ENCODE measurements at regions not wholly inside any gene's neighbourhood (a gene's known extent, or its start where the extent isn't known, plus 50 kb on each side); places are given as distances from the start of the nearest gene placed in this dataset.

DNA sequence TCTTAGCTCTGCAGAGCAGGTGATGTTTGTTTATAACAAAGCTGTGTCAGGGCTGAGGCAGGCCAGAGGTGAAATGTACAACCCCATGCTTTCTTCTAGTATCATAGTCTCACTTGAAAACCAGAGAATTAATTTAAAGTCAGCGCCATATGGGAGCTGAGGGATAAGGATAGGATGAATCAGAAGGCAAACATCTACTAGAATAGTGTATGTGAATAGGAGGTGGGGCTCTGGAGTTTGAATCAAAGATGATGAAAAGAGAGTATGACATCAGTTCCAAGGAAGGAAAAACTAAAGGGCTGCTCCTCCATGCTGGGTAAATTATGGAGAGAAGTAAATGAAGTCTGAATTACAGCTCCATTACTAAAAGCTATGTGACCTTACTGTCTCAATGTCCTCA is 441.5 kb downstream of the RASEF start:
- 100% methylated on average over 1 of the region's 1 CpG for WGBS (ENCODE audit: insufficient coverage)
- Mint-ChIP-seq H3K4me1 (no peaks in the 10 kb centered on the region), H3K27ac (no peak overlapping the region), H3K9me3 (peaks cover 0 to 5% (median 4%) of the 10 kb centered on the region in 7 donors), H3K36me3 (no peaks in the 10 kb centered on the region), H3K27me3 (ENCODE audit: low read depth in 3 of 3) (no peaks in the 10 kb centered on the region), H3K4me3 (no peak overlapping the region)
- Histone ChIP-seq H3K9ac (ENCODE audit: insufficient read depth, low read length, poor library complexity, severe bottlenecking) (no peak overlapping the region), H3K27me3 (ENCODE audit: control insufficient read depth in 2 of 2, insufficient read depth in 2 of 2, low read length in 2 of 2) (no peaks in the 10 kb centered on the region), H3K27ac (ENCODE audit: low read depth in 1 of 2, low read length in 2 of 2) (no peak overlapping the region), H3K36me3 (replicated peaks in 1 of 2; ENCODE audit: control insufficient read depth in 1 of 2, insufficient read depth in 2 of 2, low read length in 2 of 2) (no peaks in the 10 kb centered on the region), H3K79me2 (ENCODE audit: insufficient read depth, low read length) (no peaks in the 10 kb centered on the region), H3K9me3 (replicated peaks in 1 of 2; ENCODE audit: control insufficient read depth in 1 of 2, insufficient read depth in 1 of 2, low read length in 2 of 2) (peaks cover 0 to 7% of the 10 kb centered on the region in 2 donors), H4K20me1 (ENCODE audit: insufficient read depth, low read length) (no peaks in the 10 kb centered on the region), H3K4me3 (replicated peaks in 1 of 3; ENCODE audit: low read depth in 2 of 3, low read length in 3 of 3) (no peak overlapping the region), H3K4me2 (replicated peaks; ENCODE audit: extremely low read depth, low read length, poor library complexity, severe bottlenecking) (no peak overlapping the region), H2AFZ (ENCODE audit: insufficient read depth, low read depth, low read length, poor library complexity, severe bottlenecking) (no peak overlapping the region), H3K4me1 (ENCODE audit: control insufficient read depth in 1 of 2, insufficient read depth in 2 of 2, low read length in 2 of 2) (no peaks in the 10 kb centered on the region)
- intact Hi-C loops (cut with micrococcal nuclease) = no loop called here
- no peak for DNase-seq
- TF ChIP-seq, protein P1, sequence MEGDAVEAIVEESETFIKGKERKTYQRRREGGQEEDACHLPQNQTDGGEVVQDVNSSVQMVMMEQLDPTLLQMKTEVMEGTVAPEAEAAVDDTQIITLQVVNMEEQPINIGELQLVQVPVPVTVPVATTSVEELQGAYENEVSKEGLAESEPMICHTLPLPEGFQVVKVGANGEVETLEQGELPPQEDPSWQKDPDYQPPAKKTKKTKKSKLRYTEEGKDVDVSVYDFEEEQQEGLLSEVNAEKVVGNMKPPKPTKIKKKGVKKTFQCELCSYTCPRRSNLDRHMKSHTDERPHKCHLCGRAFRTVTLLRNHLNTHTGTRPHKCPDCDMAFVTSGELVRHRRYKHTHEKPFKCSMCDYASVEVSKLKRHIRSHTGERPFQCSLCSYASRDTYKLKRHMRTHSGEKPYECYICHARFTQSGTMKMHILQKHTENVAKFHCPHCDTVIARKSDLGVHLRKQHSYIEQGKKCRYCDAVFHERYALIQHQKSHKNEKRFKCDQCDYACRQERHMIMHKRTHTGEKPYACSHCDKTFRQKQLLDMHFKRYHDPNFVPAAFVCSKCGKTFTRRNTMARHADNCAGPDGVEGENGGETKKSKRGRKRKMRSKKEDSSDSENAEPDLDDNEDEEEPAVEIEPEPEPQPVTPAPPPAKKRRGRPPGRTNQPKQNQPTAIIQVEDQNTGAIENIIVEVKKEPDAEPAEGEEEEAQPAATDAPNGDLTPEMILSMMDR (IDR thresholded peaks at IDR 0.05) = no peak

- H3K4me3 ChIP-seq (replicated peaks in 1 of 3; ENCODE audit: low read depth in 2 of 3, low read length in 3 of 3) = no peak overlapping the region
- H3K36me3 Mint-ChIP-seq = no peaks in the 10 kb centered on the region
- WGBS (ENCODE audit: insufficient coverage) = 94% methylated on average over 3 of the region's 3 CpGs
Observed at GRCh38 chr9:82637368-82637767, 425.6 kb downstream of the RASEF start.

More at GRCh38 chr9:82637368-82637767, 425.6 kb downstream of the RASEF start:
- no peaks in the 10 kb centered on the region for H3K4me1 ChIP-seq (ENCODE audit: control insufficient read depth in 1 of 2, insufficient read depth in 2 of 2, low read length in 2 of 2)
- H3K9me3 Mint-ChIP-seq = peaks cover 7 to 25% (median 11%) of the 10 kb centered on the region in 7 donors
- no peaks in the 10 kb centered on the region for H3K4me1 Mint-ChIP-seq
- no peaks in the 10 kb centered on the region for H4K20me1 ChIP-seq (ENCODE audit: insufficient read depth, low read length)
- H3K36me3 ChIP-seq (replicated peaks in 1 of 2; ENCODE audit: control insufficient read depth in 1 of 2, insufficient read depth in 2 of 2, low read length in 2 of 2) = no peaks in the 10 kb centered on the region
- H3K27ac Mint-ChIP-seq = no peak overlapping the region
- no peak overlapping the region for H3K9ac ChIP-seq (ENCODE audit: insufficient read depth, low read length, poor library complexity, severe bottlenecking)
- intact Hi-C loops (cut with micrococcal nuclease) = no loop called here
- no peak overlapping the region for H3K4me2 ChIP-seq (replicated peaks; ENCODE audit: extremely low read depth, low read length, poor library complexity, severe bottlenecking)
- no peak for DNase-seq
- TF ChIP-seq, protein P1 (IDR thresholded peaks at IDR 0.05) = no peak
- H3K4me3 Mint-ChIP-seq = no peak overlapping the region
- H3K27ac ChIP-seq (ENCODE audit: low read depth in 1 of 2, low read length in 2 of 2) = no peak overlapping the region
- no peaks in the 10 kb centered on the region for H3K27me3 ChIP-seq (ENCODE audit: control insufficient read depth in 2 of 2, insufficient read depth in 2 of 2, low read length in 2 of 2)
- peaks cover 0 to 1% (median 0%) of the 10 kb centered on the region in 3 donors for H3K27me3 Mint-ChIP-seq (ENCODE audit: low read depth in 3 of 3)
- H2AFZ ChIP-seq (ENCODE audit: insufficient read depth, low read depth, low read length, poor library complexity, severe bottlenecking) = no peak overlapping the region
- peaks cover 19 to 20% of the 10 kb centered on the region in 2 donors for H3K9me3 ChIP-seq (replicated peaks in 1 of 2; ENCODE audit: control insufficient read depth in 1 of 2, insufficient read depth in 1 of 2, low read length in 2 of 2)
- H3K79me2 ChIP-seq (ENCODE audit: insufficient read depth, low read length) = no peaks in the 10 kb centered on the region

All from CD14-positive monocyte (primary cell).